Left lung (tissue), 4 donors: ENCODE measurements at regions not wholly inside any gene's neighbourhood (a gene's known extent, or its start where the extent isn't known, plus 50 kb on each side); places are given as distances from the start of the nearest gene placed in this dataset.
"Not testable (repeated sequence)": the region's sequence is repeated elsewhere in the genome, so short reads cannot be mapped to it uniquely, and the experiment has no call there.

Source experiments
- ATAC-seq: fragments of 200-7000 bp; cut with Tn5 transposase; one replicate; pipeline ENCODE4 v1.9.1; 2020; ENCODE audit warnings: moderate library complexity
- DNase-seq, 4 donors: peaks; one replicate each; pipeline ENCODE4 v3.0.0-alpha.2; 2013 to 2020
- H3K27ac ChIP-seq, 2 donors: fragments of 200-600 bp; sonication (generic) in 1 of 2; one replicate each; pipeline versions ENCODE4 v1.5.0 to v1.8.0; 2020 to 2021
- H3K27me3 ChIP-seq, 2 donors: fragments of 200-600 bp; sonication (generic) in 1 of 2; one replicate each; pipeline versions ENCODE4 v1.5.0 to v1.8.0; 2020 to 2021
- H3K36me3 ChIP-seq, 2 donors: fragments of 200-600 bp; sonication (generic) in 1 of 2; one replicate each; pipeline versions ENCODE4 v1.5.0 to v1.8.0; 2020 to 2021
- H3K4me1 ChIP-seq, 2 donors: fragments of 200-600 bp; one replicate each; pipeline ENCODE4 v1.8.0; 2021
- H3K4me3 ChIP-seq, 2 donors: fragments of 200-600 bp; sonication (generic) in 1 of 2; one replicate each; pipeline versions ENCODE4 v1.5.0 to v1.8.0; 2020 to 2021; ENCODE audit warnings: mild to moderate bottlenecking in 1 of 2
- H3K9me3 ChIP-seq, 2 donors: fragments of 200-600 bp; sonication (generic) in 1 of 2; one replicate each; pipeline versions ENCODE4 v1.5.0 to v1.8.0; 2020 to 2021
- CTCF ChIP-seq, 2 donors: fragments of 200-600 bp; sonication (generic) in 1 of 2; IDR thresholded peaks; one replicate each; pipeline versions ENCODE4 v1.5.0 to v1.8.0; 2021; ENCODE audit warnings: antibody characterized with exemption in 2 of 2
- intact Hi-C, 2 donors: fragments of 100-400 bp; cut with DNase I; formaldehyde crosslinking; loops; one replicate each; pipeline versions ENCODE4 v1.11.2 to v1.14.2; 2022
- donor health status: DM: no; HTN: yes; CAD: no.
- donor health status: DM: no; HTN: no; CAD: no.

GRCh38 chr5:37955748-37956147, 115.9 kb upstream of the GDNF start:
- Histone ChIP-seq H3K27ac (no peak overlapping the region), H3K27me3 (no peaks in the 10 kb centered on the region), H3K36me3 (no peaks in the 10 kb centered on the region), H3K9me3 (peaks cover 0 to 28% of the 10 kb centered on the region in 2 donors), H3K4me3 (no peak overlapping the region), H3K4me1 (no peaks in the 10 kb centered on the region)
- ATAC-seq (no peak), DNase-seq (no peak)
- intact Hi-C loops, result no loop called here
- TF ChIP-seq CTCF (IDR thresholded peaks at IDR 0.05), result no peak

GRCh38 chr5:37954561-37954960, 114.7 kb upstream of the GDNF start:
- no peaks in the 10 kb centered on the region for H3K4me1 ChIP-seq
- peaks cover 0 to 23% of the 10 kb centered on the region in 2 donors for H3K9me3 ChIP-seq
- no peak for TF ChIP-seq CTCF (IDR thresholded peaks at IDR 0.05)
- ATAC-seq (no peak), DNase-seq (no peak)
- H3K27me3 ChIP-seq, result no peaks in the 10 kb centered on the region
- no peak overlapping the region for H3K27ac ChIP-seq
- intact Hi-C loops, result no loop called here
- H3K36me3 ChIP-seq, result no peaks in the 10 kb centered on the region
- H3K4me3 ChIP-seq, result no peak overlapping the region

- ATAC-seq (no peak), DNase-seq (no peak)
- no peaks in the 10 kb centered on the region for H3K27me3 ChIP-seq
- no peak overlapping the region for H3K4me3 ChIP-seq
- no peaks in the 10 kb centered on the region for H3K36me3 ChIP-seq
- no peaks in the 10 kb centered on the region for H3K4me1 ChIP-seq
- intact Hi-C loops, result no loop called here
- H3K27ac ChIP-seq, result no peak overlapping the region
- TF ChIP-seq CTCF (IDR thresholded peaks at IDR 0.05), result no peak
- peaks cover 0 to 1% of the 10 kb centered on the region in 2 donors for H3K9me3 ChIP-seq
Observed at GRCh38 chr5:37951946-37952721, 112.3 kb upstream of the GDNF start.

- ATAC-seq, result no peak
- no peak for TF ChIP-seq CTCF (IDR thresholded peaks at IDR 0.05)
- H3K4me3 ChIP-seq, result no peak overlapping the region
- H3K9me3 ChIP-seq, result peaks cover 0 to 1% of the 10 kb centered on the region in 2 donors
- no peak overlapping the region for H3K27ac ChIP-seq
- H3K36me3 ChIP-seq, result no peaks in the 10 kb centered on the region
- no peaks in the 10 kb centered on the region for H3K4me1 ChIP-seq
- intact Hi-C loops, result no loop called here
- H3K27me3 ChIP-seq, result no peaks in the 10 kb centered on the region
- DNase-seq, result no peak
Observed at GRCh38 chr5:37950436-37950835, 110.6 kb upstream of the GDNF start.

GRCh38 chr5:37945446-37945845, 105.6 kb upstream of the GDNF start:
- intact Hi-C loops, result no loop called here
- DNase-seq (no peak), ATAC-seq (no peak)
- H3K27ac ChIP-seq, result no peak overlapping the region
- TF ChIP-seq CTCF (IDR thresholded peaks at IDR 0.05), result no peak
- H3K27me3 ChIP-seq, result no peaks in the 10 kb centered on the region
- H3K4me3 ChIP-seq, result no peak overlapping the region
- no peaks in the 10 kb centered on the region for H3K9me3 ChIP-seq
- no peaks in the 10 kb centered on the region for H3K36me3 ChIP-seq
- no peaks in the 10 kb centered on the region for H3K4me1 ChIP-seq

- H3K36me3 ChIP-seq, H3K27ac ChIP-seq, ATAC-seq, H3K27me3 ChIP-seq, H3K9me3 ChIP-seq, DNase-seq, H3K4me1 ChIP-seq, H3K4me3 ChIP-seq, intact Hi-C loops: not testable (repeated sequence)
Observed at GRCh38 chr5:37943136-37943535, 103.3 kb upstream of the GDNF start.
